ENCODE measurements at regions not wholly inside any gene's neighbourhood (a gene's known extent, or its start where the extent isn't known, plus 50 kb on each side); places are given as distances from the start of the nearest gene placed in this dataset.

- H3K27me3 ChIP-seq (ENCODE audit: control insufficient read depth in 3 of 3, insufficient read depth in 3 of 3, low read depth in 1 of 3, low read length in 3 of 3): peaks cover 0 to 3% (median 0%) of the 10 kb centered on the region in 3 experiments
- H4K91ac ChIP-seq (ENCODE audit: low read depth, low read length, poor library complexity): no peak overlapping the region
- no peak overlapping the region for H3K4ac ChIP-seq (ENCODE audit: low read length)
- DNase-seq (ENCODE audit: low spot score): no peak
- no peak overlapping the region for H3K23ac ChIP-seq (ENCODE audit: low read depth, low read length, poor library complexity)
- H3K36me3 ChIP-seq (replicated peaks in 1 of 2; ENCODE audit: control insufficient read depth in 2 of 2, insufficient read depth in 2 of 2, low read length in 2 of 2): no peaks in the 10 kb centered on the region
- peaks cover 10 to 29% of the 10 kb centered on the region in 2 donors for H3K9me3 ChIP-seq (replicated peaks in 1 of 2; ENCODE audit: control insufficient read depth in 2 of 2, insufficient read depth in 1 of 2, low read depth in 1 of 2, low read length in 2 of 2)
- no peak overlapping the region for H2BK15ac ChIP-seq (ENCODE audit: low read length)
- no peak overlapping the region for H2AK5ac ChIP-seq (ENCODE audit: low read depth, low read length)
- no peaks in the 10 kb centered on the region for H3K79me1 ChIP-seq (ENCODE audit: low read depth, low read length)
- no peak overlapping the region for H2BK12ac ChIP-seq (ENCODE audit: low read length)
- no peak overlapping the region for H3K9ac ChIP-seq (ENCODE audit: low read depth, low read length, poor library complexity)
- no peak overlapping the region for H4K8ac ChIP-seq (ENCODE audit: low read depth, low read length)
- no peak overlapping the region for H3K4me3 ChIP-seq (ENCODE audit: low read length in 2 of 2)
- H2BK120ac ChIP-seq (ENCODE audit: low read depth, low read length): no peak overlapping the region
- H2BK5ac ChIP-seq (ENCODE audit: low read length): no peak overlapping the region
- WGBS, 2 donors (ENCODE audit: extremely low coverage in 2 of 2, insufficient read length in 2 of 2, insufficient replicate concordance in 1 of 2): no CpG with 5 or more reads among the region's 13 CpGs
- no peaks in the 10 kb centered on the region for H3K4me1 ChIP-seq (ENCODE audit: control insufficient read depth in 2 of 2, insufficient read depth in 1 of 2, low read depth in 1 of 2, low read length in 2 of 2)
- H3K27ac ChIP-seq (replicated peaks; ENCODE audit: low read length): no peak overlapping the region
- peak overlapping the region; percentile 28 for H3K18ac ChIP-seq (ENCODE audit: low read length)
- H3K14ac ChIP-seq (ENCODE audit: low read length): no peak overlapping the region
- no peak overlapping the region for H3K4me2 ChIP-seq (ENCODE audit: insufficient read depth, low read length, poor library complexity, severe bottlenecking)
- no peak overlapping the region for H2AFZ ChIP-seq (ENCODE audit: low read length)
These were observed 115.4 kb upstream of the USP29 start for GRCh38 chr19:57004418-57004817.

- H2AK5ac ChIP-seq (ENCODE audit: low read depth, low read length): no peak overlapping the region
- no peak overlapping the region for H3K27ac ChIP-seq (replicated peaks; ENCODE audit: low read length)
- no peak overlapping the region for H3K9ac ChIP-seq (ENCODE audit: low read depth, low read length, poor library complexity)
- peaks cover 0 to 2% of the 10 kb centered on the region in 2 donors for H3K4me1 ChIP-seq (ENCODE audit: control insufficient read depth in 2 of 2, insufficient read depth in 1 of 2, low read depth in 1 of 2, low read length in 2 of 2)
- no peak for DNase-seq (ENCODE audit: low spot score)
- H2BK12ac ChIP-seq (ENCODE audit: low read length): no peak overlapping the region
- H2AFZ ChIP-seq (ENCODE audit: low read length): no peak overlapping the region
- H3K36me3 ChIP-seq (replicated peaks in 1 of 2; ENCODE audit: control insufficient read depth in 2 of 2, insufficient read depth in 2 of 2, low read length in 2 of 2): no peaks in the 10 kb centered on the region
- H2BK120ac ChIP-seq (ENCODE audit: low read depth, low read length): peak overlapping the region; percentile 41
- no peak overlapping the region for H3K18ac ChIP-seq (ENCODE audit: low read length)
- H3K23ac ChIP-seq (ENCODE audit: low read depth, low read length, poor library complexity): no peak overlapping the region
- no peaks in the 10 kb centered on the region for H3K27me3 ChIP-seq (ENCODE audit: control insufficient read depth in 3 of 3, insufficient read depth in 3 of 3, low read depth in 1 of 3, low read length in 3 of 3)
- H3K4ac ChIP-seq (ENCODE audit: low read length): no peak overlapping the region
- H3K4me3 ChIP-seq (ENCODE audit: low read length in 2 of 2): no peak overlapping the region
- no CpG with 5 or more reads among the region's 6 CpGs for WGBS, 2 donors (ENCODE audit: extremely low coverage in 2 of 2, insufficient read length in 2 of 2, insufficient replicate concordance in 1 of 2)
- H3K4me2 ChIP-seq (ENCODE audit: insufficient read depth, low read length, poor library complexity, severe bottlenecking): no peak overlapping the region
- H3K14ac ChIP-seq (ENCODE audit: low read length): no peak overlapping the region
- H3K79me1 ChIP-seq (ENCODE audit: low read depth, low read length): no peaks in the 10 kb centered on the region
- H4K91ac ChIP-seq (ENCODE audit: low read depth, low read length, poor library complexity): no peak overlapping the region
- no peak overlapping the region for H2BK15ac ChIP-seq (ENCODE audit: low read length)
- no peak overlapping the region for H4K8ac ChIP-seq (ENCODE audit: low read depth, low read length)
- H3K9me3 ChIP-seq (replicated peaks in 1 of 2; ENCODE audit: control insufficient read depth in 2 of 2, insufficient read depth in 1 of 2, low read depth in 1 of 2, low read length in 2 of 2): peaks cover 3 to 26% of the 10 kb centered on the region in 2 donors
- H2BK5ac ChIP-seq (ENCODE audit: low read length): no peak overlapping the region
These were observed 111.4 kb upstream of the USP29 start for GRCh38 chr19:57008432-57008831.

GRCh38 chr19:57010541-57010940 is 109.2 kb upstream of the USP29 start:
- no peaks in the 10 kb centered on the region for H3K36me3 ChIP-seq (replicated peaks in 1 of 2; ENCODE audit: control insufficient read depth in 2 of 2, insufficient read depth in 2 of 2, low read length in 2 of 2)
- WGBS, 2 donors (ENCODE audit: extremely low coverage in 2 of 2, insufficient read length in 2 of 2, insufficient replicate concordance in 1 of 2): no CpG with 5 or more reads among the region's 16 CpGs
- H4K91ac ChIP-seq (ENCODE audit: low read depth, low read length, poor library complexity): no peak overlapping the region
- H3K14ac ChIP-seq (ENCODE audit: low read length): no peak overlapping the region
- no peak overlapping the region for H2AK5ac ChIP-seq (ENCODE audit: low read depth, low read length)
- no peak overlapping the region for H2BK120ac ChIP-seq (ENCODE audit: low read depth, low read length)
- H3K4me2 ChIP-seq (ENCODE audit: insufficient read depth, low read length, poor library complexity, severe bottlenecking): no peak overlapping the region
- peaks cover 0 to 2% of the 10 kb centered on the region in 2 donors for H3K4me1 ChIP-seq (ENCODE audit: control insufficient read depth in 2 of 2, insufficient read depth in 1 of 2, low read depth in 1 of 2, low read length in 2 of 2)
- no peak overlapping the region for H3K4ac ChIP-seq (ENCODE audit: low read length)
- H2BK12ac ChIP-seq (ENCODE audit: low read length): no peak overlapping the region
- H3K18ac ChIP-seq (ENCODE audit: low read length): no peak overlapping the region
- H3K23ac ChIP-seq (ENCODE audit: low read depth, low read length, poor library complexity): no peak overlapping the region
- no peak overlapping the region for H3K9ac ChIP-seq (ENCODE audit: low read depth, low read length, poor library complexity)
- no peak overlapping the region for H2BK5ac ChIP-seq (ENCODE audit: low read length)
- no peaks in the 10 kb centered on the region for H3K27me3 ChIP-seq (ENCODE audit: control insufficient read depth in 3 of 3, insufficient read depth in 3 of 3, low read depth in 1 of 3, low read length in 3 of 3)
- H2AFZ ChIP-seq (ENCODE audit: low read length): no peak overlapping the region
- H3K79me1 ChIP-seq (ENCODE audit: low read depth, low read length): no peaks in the 10 kb centered on the region
- peak overlapping the region; percentile 24 for H2BK15ac ChIP-seq (ENCODE audit: low read length)
- peak overlapping the region; percentile 48 for H4K8ac ChIP-seq (ENCODE audit: low read depth, low read length)
- peaks cover 0 to 25% of the 10 kb centered on the region in 2 donors for H3K9me3 ChIP-seq (replicated peaks in 1 of 2; ENCODE audit: control insufficient read depth in 2 of 2, insufficient read depth in 1 of 2, low read depth in 1 of 2, low read length in 2 of 2)
- no peak overlapping the region for H3K27ac ChIP-seq (replicated peaks; ENCODE audit: low read length)
- H3K4me3 ChIP-seq (ENCODE audit: low read length in 2 of 2): no peak overlapping the region
- no peak for DNase-seq (ENCODE audit: low spot score)

- no peaks in the 10 kb centered on the region for H3K27me3 ChIP-seq (ENCODE audit: control insufficient read depth in 3 of 3, insufficient read depth in 3 of 3, low read depth in 1 of 3, low read length in 3 of 3)
- H3K4me2 ChIP-seq (ENCODE audit: insufficient read depth, low read length, poor library complexity, severe bottlenecking): no peak overlapping the region
- no peak overlapping the region for H3K14ac ChIP-seq (ENCODE audit: low read length)
- H2AK5ac ChIP-seq (ENCODE audit: low read depth, low read length): no peak overlapping the region
- no peak overlapping the region for H3K23ac ChIP-seq (ENCODE audit: low read depth, low read length, poor library complexity)
- no peak overlapping the region for H3K9ac ChIP-seq (ENCODE audit: low read depth, low read length, poor library complexity)
- no peak overlapping the region for H2AFZ ChIP-seq (ENCODE audit: low read length)
- no peaks in the 10 kb centered on the region for H3K36me3 ChIP-seq (replicated peaks in 1 of 2; ENCODE audit: control insufficient read depth in 2 of 2, insufficient read depth in 2 of 2, low read length in 2 of 2)
- H3K4me1 ChIP-seq (ENCODE audit: control insufficient read depth in 2 of 2, insufficient read depth in 1 of 2, low read depth in 1 of 2, low read length in 2 of 2): peaks cover 0 to 2% of the 10 kb centered on the region in 2 donors
- DNase-seq (ENCODE audit: low spot score): no peak
- no peaks in the 10 kb centered on the region for H3K79me1 ChIP-seq (ENCODE audit: low read depth, low read length)
- no peak overlapping the region for H2BK120ac ChIP-seq (ENCODE audit: low read depth, low read length)
- no peak overlapping the region for H4K91ac ChIP-seq (ENCODE audit: low read depth, low read length, poor library complexity)
- H2BK15ac ChIP-seq (ENCODE audit: low read length): no peak overlapping the region
- H2BK12ac ChIP-seq (ENCODE audit: low read length): peak overlapping the region; percentile 63
- H3K18ac ChIP-seq (ENCODE audit: low read length): peak overlapping the region; percentile 58
- peak overlapping the region in 1 of 2 donors; percentile 35 for H3K4me3 ChIP-seq (ENCODE audit: low read length in 2 of 2)
- H3K9me3 ChIP-seq (replicated peaks in 1 of 2; ENCODE audit: control insufficient read depth in 2 of 2, insufficient read depth in 1 of 2, low read depth in 1 of 2, low read length in 2 of 2): peaks cover 0 to 16% of the 10 kb centered on the region in 2 donors
- no peak overlapping the region for H3K4ac ChIP-seq (ENCODE audit: low read length)
- no peak overlapping the region for H3K27ac ChIP-seq (replicated peaks; ENCODE audit: low read length)
- WGBS, 2 donors (ENCODE audit: extremely low coverage in 2 of 2, insufficient read length in 2 of 2, insufficient replicate concordance in 1 of 2): no CpG with 5 or more reads among the region's 27 CpGs
- H4K8ac ChIP-seq (ENCODE audit: low read depth, low read length): no peak overlapping the region
- H2BK5ac ChIP-seq (ENCODE audit: low read length): no peak overlapping the region
These were observed 103.7 kb upstream of the USP29 start for GRCh38 chr19:57016076-57016475.
